Activated CD4-positive, alpha-beta T cell treated with anti-CD3 and anti-CD28 coated beads, Interleukin-2, amount 10 ng/mL, durations not matched to agents 7 days and 5 days (primary cell): ENCODE measurements at regions not wholly inside any gene's neighbourhood (a gene's known extent, or its start where the extent isn't known, plus 50 kb on each side); places are given as distances from the start of the nearest gene placed in this dataset.
"Not testable (repeated sequence)": the region's sequence is repeated elsewhere in the genome, so short reads cannot be mapped to it uniquely, and the experiment has no call there.

Source experiments
- CTCF ChIA-PET: fragments of 350-600 bp; sonication (Branson Sonifier 250); formaldehyde crosslinking; loops from one replicate; lab custom pipeline; 2021; ENCODE audit warnings: antibody characterized with exemption; lab: Charles Lee
- POLR2A ChIA-PET: fragments of 350-600 bp; sonication (Branson Sonifier 250); formaldehyde crosslinking; loops from one replicate; lab custom pipeline; 2021; ENCODE audit warnings: antibody characterized with exemption; lab: Charles Lee
- DNase-seq: peaks from one replicate; pipeline ENCODE4 v3.0.0-alpha.2; 2020
- H3K27ac Mint-ChIP-seq: one replicate; pipeline ENCODE4 v1.8.0; 2021; ENCODE audit warnings: mild to moderate bottlenecking, moderate library complexity, mixed read lengths
- H3K27me3 Mint-ChIP-seq: one replicate; pipeline ENCODE4 v1.8.0; 2021; ENCODE audit warnings: mixed read lengths
- H3K36me3 Mint-ChIP-seq: one replicate; pipeline ENCODE4 v1.8.0; 2021; ENCODE audit warnings: low read depth, mixed read lengths
- H3K4me1 Mint-ChIP-seq: one replicate; pipeline ENCODE4 v1.8.0; 2021; ENCODE audit warnings: mixed read lengths
- H3K4me3 Mint-ChIP-seq: one replicate; pipeline ENCODE4 v1.8.0; 2021; ENCODE audit warnings: mild to moderate bottlenecking, moderate library complexity, mixed read lengths
- H3K9me3 Mint-ChIP-seq: one replicate; pipeline ENCODE4 v1.8.0; 2021; ENCODE audit warnings: mixed read lengths

- peaks cover 2% of the 10 kb centered on the region for H3K9me3 Mint-ChIP-seq
- DNase-seq: no peak
- POLR2A ChIA-PET: no interaction called here
- no peaks in the 10 kb centered on the region for H3K27me3 Mint-ChIP-seq
- CTCF ChIA-PET: no interaction called here
- H3K27ac Mint-ChIP-seq: no peak overlapping the region
- H3K4me3 Mint-ChIP-seq: no peak overlapping the region
- no peaks in the 10 kb centered on the region for H3K36me3 Mint-ChIP-seq
- H3K4me1 Mint-ChIP-seq: no peaks in the 10 kb centered on the region
These were observed 1408.8 kb downstream of the STIM2 start for GRCh38 chr4:28269426-28269825.

- Mint-ChIP-seq H3K4me1 (no peaks in the 10 kb centered on the region), H3K36me3 (no peaks in the 10 kb centered on the region), H3K4me3 (no peak overlapping the region), H3K9me3 (peaks cover 4% of the 10 kb centered on the region), H3K27ac (no peak overlapping the region), H3K27me3 (no peaks in the 10 kb centered on the region)
- POLR2A ChIA-PET: no interaction called here
- CTCF ChIA-PET: no interaction called here
- no peak for DNase-seq
These were observed 1417.3 kb downstream of the STIM2 start for GRCh38 chr4:28277931-28278330.

GRCh38 chr4:28278676-28279075 lies 1418.0 kb downstream of the STIM2 start:
- H3K27ac Mint-ChIP-seq: no peak overlapping the region
- H3K4me1 Mint-ChIP-seq: no peaks in the 10 kb centered on the region
- H3K36me3 Mint-ChIP-seq: no peaks in the 10 kb centered on the region
- DNase-seq: no peak
- no peaks in the 10 kb centered on the region for H3K27me3 Mint-ChIP-seq
- CTCF ChIA-PET: no interaction called here
- peaks cover 4% of the 10 kb centered on the region for H3K9me3 Mint-ChIP-seq
- H3K4me3 Mint-ChIP-seq: no peak overlapping the region
- POLR2A ChIA-PET: no interaction called here

- H3K4me1 Mint-ChIP-seq: no peaks in the 10 kb centered on the region
- no peaks in the 10 kb centered on the region for H3K27me3 Mint-ChIP-seq
- no peak overlapping the region for H3K4me3 Mint-ChIP-seq
- CTCF ChIA-PET: no interaction called here
- no peak overlapping the region for H3K27ac Mint-ChIP-seq
- DNase-seq: no peak
- peaks cover 4% of the 10 kb centered on the region for H3K9me3 Mint-ChIP-seq
- H3K36me3 Mint-ChIP-seq: no peaks in the 10 kb centered on the region
- POLR2A ChIA-PET: no interaction called here
These were observed 1418.6 kb downstream of the STIM2 start for GRCh38 chr4:28279249-28279648.

GRCh38 chr4:28286266-28286665 lies 1425.6 kb downstream of the STIM2 start:
- H3K36me3 Mint-ChIP-seq, DNase-seq, H3K27ac Mint-ChIP-seq, POLR2A ChIA-PET, H3K27me3 Mint-ChIP-seq, CTCF ChIA-PET, H3K4me3 Mint-ChIP-seq, H3K4me1 Mint-ChIP-seq: not testable (repeated sequence)
- H3K9me3 Mint-ChIP-seq: peaks cover 16% of the 10 kb centered on the region

GRCh38 chr4:28287831-28288233 lies 1427.2 kb downstream of the STIM2 start:
- CTCF ChIA-PET: no interaction called here
- no peaks in the 10 kb centered on the region for H3K4me1 Mint-ChIP-seq
- no peaks in the 10 kb centered on the region for H3K36me3 Mint-ChIP-seq
- DNase-seq: no peak
- no peak overlapping the region for H3K27ac Mint-ChIP-seq
- POLR2A ChIA-PET: no interaction called here
- peaks cover 14% of the 10 kb centered on the region for H3K9me3 Mint-ChIP-seq
- no peak overlapping the region for H3K4me3 Mint-ChIP-seq
- H3K27me3 Mint-ChIP-seq: no peaks in the 10 kb centered on the region

- CTCF ChIA-PET: no interaction called here
- Mint-ChIP-seq H3K9me3 (peaks cover 5% of the 10 kb centered on the region), H3K4me1 (no peaks in the 10 kb centered on the region), H3K27ac (no peak overlapping the region), H3K4me3 (no peak overlapping the region), H3K36me3 (no peaks in the 10 kb centered on the region), H3K27me3 (no peaks in the 10 kb centered on the region)
- no peak for DNase-seq
- POLR2A ChIA-PET: no interaction called here
These were observed 1435.6 kb downstream of the STIM2 start for GRCh38 chr4:28296239-28296638.

GRCh38 chr4:28310926-28311325 lies 1450.3 kb downstream of the STIM2 start:
- ChIA-PET CTCF (no interaction called here), POLR2A (no interaction called here)
- H3K4me3 Mint-ChIP-seq: no peak overlapping the region
- no peaks in the 10 kb centered on the region for H3K4me1 Mint-ChIP-seq
- peaks cover 5% of the 10 kb centered on the region for H3K9me3 Mint-ChIP-seq
- no peaks in the 10 kb centered on the region for H3K27me3 Mint-ChIP-seq
- no peak for DNase-seq
- no peak overlapping the region for H3K27ac Mint-ChIP-seq
- H3K36me3 Mint-ChIP-seq: no peaks in the 10 kb centered on the region

GRCh38 chr4:28312497-28312896 lies 1451.9 kb downstream of the STIM2 start:
- DNase-seq, H3K27ac Mint-ChIP-seq, H3K27me3 Mint-ChIP-seq, H3K4me1 Mint-ChIP-seq, H3K9me3 Mint-ChIP-seq, CTCF ChIA-PET, H3K4me3 Mint-ChIP-seq, H3K36me3 Mint-ChIP-seq, POLR2A ChIA-PET: not testable (repeated sequence)

GRCh38 chr4:28313729-28314713 lies 1453.4 kb downstream of the STIM2 start:
- no peaks in the 10 kb centered on the region for H3K27me3 Mint-ChIP-seq
- ChIA-PET POLR2A (no interaction called here), CTCF (no interaction called here)

GRCh38 chr4:28317221-28317620 lies 1456.6 kb downstream of the STIM2 start:
- POLR2A ChIA-PET: no interaction called here
- no peaks in the 10 kb centered on the region for H3K36me3 Mint-ChIP-seq
- H3K4me3 Mint-ChIP-seq: no peak overlapping the region
- H3K4me1 Mint-ChIP-seq: no peaks in the 10 kb centered on the region
- no peaks in the 10 kb centered on the region for H3K27me3 Mint-ChIP-seq
- H3K27ac Mint-ChIP-seq: no peak overlapping the region
- DNase-seq: no peak
- CTCF ChIA-PET: no interaction called here
- H3K9me3 Mint-ChIP-seq: peaks cover 4% of the 10 kb centered on the region

More at GRCh38 chr4:28313729-28314713, 1453.4 kb downstream of the STIM2 start:
- no peak overlapping the region for H3K4me3 Mint-ChIP-seq
- H3K36me3 Mint-ChIP-seq: no peaks in the 10 kb centered on the region
- no peaks in the 10 kb centered on the region for H3K9me3 Mint-ChIP-seq
- no peaks in the 10 kb centered on the region for H3K4me1 Mint-ChIP-seq
- no peak for DNase-seq
- no peak overlapping the region for H3K27ac Mint-ChIP-seq

- ChIA-PET CTCF (no interaction called here), POLR2A (no interaction called here)
- H3K36me3 Mint-ChIP-seq: no peaks in the 10 kb centered on the region
- no peak overlapping the region for H3K4me3 Mint-ChIP-seq
- no peaks in the 10 kb centered on the region for H3K27me3 Mint-ChIP-seq
- DNase-seq: no peak
- H3K27ac Mint-ChIP-seq: no peak overlapping the region
- H3K9me3 Mint-ChIP-seq: peaks cover 3% of the 10 kb centered on the region
- H3K4me1 Mint-ChIP-seq: no peaks in the 10 kb centered on the region
These were observed 1473.6 kb downstream of the STIM2 start for GRCh38 chr4:28334249-28334648.

- CTCF ChIA-PET: no interaction called here
- Mint-ChIP-seq H3K36me3 (no peaks in the 10 kb centered on the region), H3K27ac (no peak overlapping the region), H3K4me3 (no peak overlapping the region), H3K9me3 (peaks cover 2% of the 10 kb centered on the region), H3K4me1 (no peaks in the 10 kb centered on the region), H3K27me3 (no peaks in the 10 kb centered on the region)
- DNase-seq: no peak
- POLR2A ChIA-PET: no interaction called here
These were observed 1481.1 kb downstream of the STIM2 start for GRCh38 chr4:28341784-28342183.

- Mint-ChIP-seq H3K9me3 (peaks cover 2% of the 10 kb centered on the region), H3K27me3 (no peaks in the 10 kb centered on the region), H3K4me3 (no peak overlapping the region), H3K4me1 (no peaks in the 10 kb centered on the region), H3K36me3 (no peaks in the 10 kb centered on the region), H3K27ac (no peak overlapping the region)
- ChIA-PET POLR2A (no interaction called here), CTCF (no interaction called here)
- no peak for DNase-seq
These were observed 1489.8 kb downstream of the STIM2 start for GRCh38 chr4:28350485-28350884.
